Keratinocyte (primary cell): ENCODE measurements at regions not wholly inside any gene's neighbourhood (a gene's known extent, or its start where the extent isn't known, plus 50 kb on each side); places are given as distances from the start of the nearest gene placed in this dataset.

Source experiments
- DNase-seq: peaks from one replicate; pipeline ENCODE4 v3.0.0-alpha.2; 2011; ENCODE audit warnings: low read depth, missing footprints, low spot score
- FAIRE-seq: peaks from 2 replicates; lab custom pipeline; 2011; peaks lifted over from hg19 to GRCh38; lab: Jason Lieb, UNC
- H2AFZ ChIP-seq: 2 replicates; pipeline ENCODE4 v1.6.0; 2012; ENCODE audit warnings: low read length, control low read depth, inconsistent platforms; ENCODE audit not compliant: control insufficient read depth
- H3K27ac ChIP-seq: 2 replicates; pipeline ENCODE4 v1.5.1; 2011; ENCODE audit warnings: low read length; ENCODE audit not compliant: control insufficient read depth, insufficient read depth
- H3K27me3 ChIP-seq: 3 replicates; pipeline ENCODE4 v1.6.0; 2011; ENCODE audit warnings: low read length; ENCODE audit not compliant: control insufficient read depth, insufficient read depth; ENCODE audit errors: extremely low read depth
- H3K36me3 ChIP-seq, 2 experiments: 2 replicates in 1 of 2; 3 replicates in 1 of 2; pipeline ENCODE4 v1.5.1; 2011; ENCODE audit warnings: low read length in 2 of 2, mild to moderate bottlenecking in 1 of 2; ENCODE audit not compliant: control insufficient read depth in 2 of 2, insufficient read depth in 2 of 2; ENCODE audit errors: extremely low read depth in 1 of 2
- H3K4me1 ChIP-seq: 3 replicates; pipeline ENCODE4 v1.5.1; 2011; ENCODE audit warnings: low read length; ENCODE audit not compliant: control insufficient read depth, insufficient read depth; ENCODE audit errors: extremely low read depth
- H3K4me2 ChIP-seq: 3 replicates; pipeline ENCODE4 v1.6.0; 2011; ENCODE audit warnings: low read depth, low read length; ENCODE audit not compliant: control insufficient read depth, insufficient read depth; ENCODE audit errors: extremely low read depth
- H3K4me3 ChIP-seq, 3 experiments: fragments of 200-600 bp in 1 of 3; sonication (generic) in 1 of 3; 2 replicates in 2 of 3; 3 replicates in 1 of 3; pipeline ENCODE4 v1.5.1; 2011 to 2016; ENCODE audit warnings: low read length in 3 of 3, mild to moderate bottlenecking in 3 of 3, control low read depth in 2 of 3, inconsistent platforms in 1 of 3, low read depth in 1 of 3, mixed read lengths in 1 of 3, mixed run types in 1 of 3, moderate library complexity in 1 of 3; ENCODE audit not compliant: control insufficient read depth in 2 of 3, insufficient read depth in 2 of 3; ENCODE audit errors: extremely low read depth in 1 of 3
- H3K79me2 ChIP-seq: 2 replicates; pipeline ENCODE4 v1.6.0; 2012; ENCODE audit warnings: low read length; ENCODE audit not compliant: control insufficient read depth, insufficient read depth
- H3K9ac ChIP-seq: 3 replicates; pipeline ENCODE4 v1.6.0; 2011; ENCODE audit warnings: low read length; ENCODE audit not compliant: control insufficient read depth, insufficient read depth; ENCODE audit errors: extremely low read depth
- H3K9me1 ChIP-seq: 3 replicates; pipeline ENCODE4 v1.6.0; 2011; ENCODE audit warnings: low read length; ENCODE audit not compliant: control insufficient read depth, insufficient read depth; ENCODE audit errors: extremely low read depth
- H3K9me3 ChIP-seq: 2 replicates; pipeline ENCODE4 v1.5.1; 2012; ENCODE audit warnings: low read depth, low read length; ENCODE audit not compliant: control insufficient read depth
- H4K20me1 ChIP-seq: 3 replicates; pipeline ENCODE4 v1.6.0; 2011; ENCODE audit warnings: low read length; ENCODE audit not compliant: control insufficient read depth, insufficient read depth; ENCODE audit errors: extremely low read depth
- CTCF ChIP-seq, 3 experiments: IDR thresholded peaks in 1 of 3; conservative IDR thresholded peaks in 1 of 3; optimal IDR thresholded peaks in 1 of 3; 2 replicates in 2 of 3; 3 replicates in 1 of 3; pipeline versions ENCODE3 to v1.5.1; 2011; ENCODE audit warnings: low read length in 3 of 3, mild to moderate bottlenecking in 3 of 3, moderate library complexity in 2 of 3, control low read depth in 1 of 3, inconsistent platforms in 1 of 3; ENCODE audit not compliant: insufficient read depth in 2 of 3; ENCODE audit errors: extremely low read depth in 1 of 3
- EZH2 ChIP-seq: IDR thresholded peaks from one replicate; pipeline ENCODE4 v1.6.1; 2012; ENCODE audit warnings: inconsistent platforms, mild to moderate bottlenecking, low read length, moderate library complexity
- dilution Hi-C: fragments of 300-500 bp; cut with MboI; formaldehyde crosslinking; loops from one replicate; pipeline ENCODE4 v1.7.0; 2020; ENCODE audit warnings: low sequenced_read_pairs; ENCODE audit not compliant: extremely low pct_ligation_motif_present

GRCh38 chr4:45741897-45742296 is 382.0 kb downstream of the GABRG1 start:
- Histone ChIP-seq H3K9ac (no peak overlapping the region), H3K4me2 (no peak overlapping the region), H3K27ac (no peak overlapping the region), H3K9me1 (no peaks in the 10 kb centered on the region), H3K4me1 (no peaks in the 10 kb centered on the region), H3K27me3 (no peaks in the 10 kb centered on the region), H3K79me2 (no peaks in the 10 kb centered on the region), H3K36me3 (no peaks in the 10 kb centered on the region), H3K9me3 (no peaks in the 10 kb centered on the region), H4K20me1 (no peaks in the 10 kb centered on the region), H3K4me3 (no peak overlapping the region), H2AFZ (no peak overlapping the region)
- FAIRE-seq (no peak), DNase-seq (no peak)
- dilution Hi-C loops, result no loop called here
- TF ChIP-seq EZH2 (no peak), CTCF (optimal IDR thresholded peaks at IDR 0.05 in 1 of 3, IDR thresholded peaks at IDR 0.05 in 1 of 3, conservative IDR thresholded peaks at IDR 0.05 in 1 of 3; ENCODE audit: extremely low read depth in 1 of 3, insufficient read depth in 2 of 3, low read length in 3 of 3) (no peak)

- no peaks in the 10 kb centered on the region for H3K79me2 ChIP-seq
- H3K4me3 ChIP-seq, result no peak overlapping the region
- no peaks in the 10 kb centered on the region for H4K20me1 ChIP-seq
- no peak for FAIRE-seq
- H3K27ac ChIP-seq, result no peak overlapping the region
- no peaks in the 10 kb centered on the region for H3K4me1 ChIP-seq
- H3K9me1 ChIP-seq, result no peaks in the 10 kb centered on the region
- H3K9ac ChIP-seq, result no peak overlapping the region
- H3K4me2 ChIP-seq, result no peak overlapping the region
- no peak for TF ChIP-seq CTCF (optimal IDR thresholded peaks at IDR 0.05 in 1 of 3, IDR thresholded peaks at IDR 0.05 in 1 of 3, conservative IDR thresholded peaks at IDR 0.05 in 1 of 3; ENCODE audit: extremely low read depth in 1 of 3, insufficient read depth in 2 of 3, low read length in 3 of 3)
- TF ChIP-seq EZH2, result no peak
- H3K36me3 ChIP-seq, result no peaks in the 10 kb centered on the region
- dilution Hi-C loops, result no loop called here
- no peaks in the 10 kb centered on the region for H3K9me3 ChIP-seq
- H2AFZ ChIP-seq, result no peak overlapping the region
- no peaks in the 10 kb centered on the region for H3K27me3 ChIP-seq
- DNase-seq, result no peak
These were observed 391.7 kb downstream of the GABRG1 start for GRCh38 chr4:45732161-45732560.
